GM12878 (cell line): ENCODE measurements at regions not wholly inside any gene's neighbourhood (a gene's known extent, or its start where the extent isn't known, plus 50 kb on each side); places are given as distances from the start of the nearest gene placed in this dataset.

Experiments
- ATAC-seq: fragments of 200-7000 bp; cut with Tn5 transposase; 3 replicates; pipeline ENCODE4 v1.9.1; 2020; ENCODE audit warnings: mild to moderate bottlenecking, moderate library complexity
- BruUV-seq: library from RNA; stranded (reverse); fragments of 400-500 nt; replicated peaks from 2 replicates; lab custom pipeline; 2021; lab: Mats Ljungman, UMichigan
- CTCF ChIA-PET: fragments of 300-600 bp; sonication (Branson Sonifier 250); formaldehyde crosslinking; extraction: SDS; loops from one replicate; lab custom pipeline; 2021; ENCODE audit warnings: inconsistent platforms; lab: Yijun Ruan, JAX
- POLR2A ChIA-PET: fragments of 350-600 bp; formaldehyde crosslinking; extraction: SDS; loops from one replicate; lab custom pipeline; 2021; ENCODE audit warnings: inconsistent platforms; lab: Charles Lee
- RAD21 ChIA-PET: fragments of 300-600 bp; sonication (Branson Sonifier 250); formaldehyde crosslinking; loops from one replicate; lab custom pipeline; 2023; ENCODE audit warnings: antibody characterized with exemption; ENCODE audit not compliant: unreplicated experiment; lab: Charles Lee
- SMC1A ChIA-PET: fragments of 300-600 bp; sonication (Branson Sonifier 250); formaldehyde crosslinking; loops from one replicate; lab custom pipeline; 2023; ENCODE audit not compliant: unreplicated experiment, uncharacterized antibody; lab: Charles Lee
- DNase-seq: peaks from one replicate; pipeline ENCODE4 v3.0.0-alpha.2; 2011; ENCODE audit warnings: low read depth, low spot score
- FAIRE-seq: peaks from 3 replicates; lab custom pipeline; 2011; peaks lifted over from hg19 to GRCh38; lab: Jason Lieb, UNC
- H2AFZ ChIP-seq: 2 replicates; pipeline ENCODE4 v1.6.0; 2011; ENCODE audit warnings: low read depth, low read length, control low read depth; ENCODE audit not compliant: control insufficient read depth
- H3K27ac ChIP-seq: 2 replicates; pipeline ENCODE4 v1.5.1; 2011; ENCODE audit warnings: control low read depth; ENCODE audit not compliant: control insufficient read depth, insufficient read depth
- H3K27me3 ChIP-seq, 2 experiments: replicated peaks in 1 of 2; 2 replicates each; pipeline versions ENCODE4 v1.6.0 to v1.6.1; 2011; ENCODE audit warnings: low read length in 1 of 2; ENCODE audit not compliant: control insufficient read depth in 2 of 2, insufficient read depth in 2 of 2
- H3K36me3 ChIP-seq, 2 experiments: 2 replicates each; pipeline ENCODE4 v1.5.1; 2011; ENCODE audit warnings: low read length in 1 of 2; ENCODE audit not compliant: control insufficient read depth in 2 of 2, insufficient read depth in 2 of 2
- H3K4me1 ChIP-seq: 2 replicates; pipeline ENCODE4 v1.6.1; 2011; ENCODE audit warnings: mild to moderate bottlenecking, low read length, moderate library complexity, mixed read lengths; ENCODE audit not compliant: control insufficient read depth, insufficient read depth
- H3K4me2 ChIP-seq: 2 replicates; pipeline ENCODE4 v1.6.0; 2011; ENCODE audit warnings: control low read depth; ENCODE audit not compliant: control insufficient read depth, insufficient read depth
- H3K4me3 ChIP-seq: fragments of 200-600 bp; sonication (generic); 2 replicates; pipeline ENCODE4 v1.5.1; 2016
- H3K79me2 ChIP-seq: 2 replicates; pipeline ENCODE4 v1.6.0; 2011; ENCODE audit warnings: low read length; ENCODE audit not compliant: control insufficient read depth, insufficient read depth
- H3K9ac ChIP-seq: 2 replicates; pipeline ENCODE4 v1.8.0; 2011; ENCODE audit warnings: low read length, control low read depth, mixed read lengths; ENCODE audit not compliant: control insufficient read depth, insufficient read depth
- H3K9me3 ChIP-seq: replicated peaks from 3 replicates; pipeline ENCODE4 v1.5.1; 2011; ENCODE audit warnings: mild to moderate bottlenecking, low read length; ENCODE audit not compliant: control insufficient read depth, insufficient read depth
- H4K20me1 ChIP-seq: 2 replicates; pipeline ENCODE4 v1.6.0; 2011; ENCODE audit not compliant: control insufficient read depth, insufficient read depth
- EED ChIP-seq: sonication (generic); IDR thresholded peaks from 2 replicates; pipeline ENCODE4 v1.6.1; 2016; ENCODE audit warnings: antibody characterized with exemption, low read depth
- EGR1 ChIP-seq, 2 experiments: IDR thresholded peaks; 1 replicate in 1 of 2; 2 replicates in 1 of 2; pipeline ENCODE4 v1.6.1; 2011 to 2012; ENCODE audit warnings: low read depth in 2 of 2, low read length in 2 of 2, borderline replicate concordance in 1 of 2, mild to moderate bottlenecking in 1 of 2, moderate library complexity in 1 of 2
- KAT2A ChIP-seq: conservative IDR thresholded peaks from 2 replicates; pipeline ENCODE4 v1.6.1; 2011; ENCODE audit warnings: low read depth, low read length; ENCODE audit not compliant: control insufficient read depth
- MTA2 ChIP-seq: fragments of 450-650 bp; IDR thresholded peaks from 2 replicates; pipeline ENCODE4 v1.6.1; 2016; ENCODE audit warnings: low read depth, mild to moderate bottlenecking, moderate library complexity
- NFYA ChIP-seq: IDR thresholded peaks from 2 replicates; pipeline ENCODE4 v1.6.1; 2011; ENCODE audit warnings: low read depth, mild to moderate bottlenecking, low read length, improper control_type of control experiment, borderline replicate concordance
- NR2C2 ChIP-seq: IDR thresholded peaks from 2 replicates; pipeline ENCODE4 v1.6.1; 2011; ENCODE audit warnings: borderline replicate concordance, low read depth; ENCODE audit not compliant: control insufficient read depth, insufficient read length
- RAD21 ChIP-seq: IDR thresholded peaks from 2 replicates; pipeline ENCODE4 v1.6.1; 2011; ENCODE audit warnings: mild to moderate bottlenecking, low read depth, low read length, moderate library complexity; ENCODE audit not compliant: insufficient read depth
- SUPT20H ChIP-seq: IDR thresholded peaks from 2 replicates; pipeline ENCODE4 v1.6.1; 2011; ENCODE audit warnings: low read depth, mild to moderate bottlenecking, low read length, moderate library complexity, borderline replicate concordance; ENCODE audit not compliant: control insufficient read depth
- WGBS: methylation state at CpG from one replicate; pipeline ENCODE4 v1.1.6; 2016; ENCODE audit warnings: low lambda C conversion rate; ENCODE audit not compliant: insufficient replicate concordance, insufficient coverage; ENCODE audit errors: missing lambda C conversion rate; 5-methylcytosine and 5-hydroxymethylcytosine counted together
- in situ Hi-C: fragments of 300-500 bp; cut with MboI; formaldehyde crosslinking; loops from 9 replicates; pipeline ENCODE4 v1.14.3; 2018; ENCODE audit warnings: mixed read lengths
- intact Hi-C: fragments of 100-400 bp; cut with micrococcal nuclease; formaldehyde crosslinking; loops from one replicate; pipeline ENCODE4 v1.14.2; 2022; ENCODE audit not compliant: unreplicated experiment
- TF ChIP-seq, protein P1 (sequence below): IDR thresholded peaks from 2 replicates; pipeline ENCODE4 v1.6.1; 2011; ENCODE audit warnings: borderline replicate concordance, low read depth, mild to moderate bottlenecking, moderate library complexity, mixed read lengths, low read length; ENCODE audit not compliant: insufficient read depth; ENCODE audit errors: extremely low read length
- TF ChIP-seq, protein P2 (sequence below): fragments of 450-650 bp; IDR thresholded peaks from 2 replicates; pipeline ENCODE4 v1.6.1; 2017; ENCODE audit warnings: mild to moderate bottlenecking

DNA sequence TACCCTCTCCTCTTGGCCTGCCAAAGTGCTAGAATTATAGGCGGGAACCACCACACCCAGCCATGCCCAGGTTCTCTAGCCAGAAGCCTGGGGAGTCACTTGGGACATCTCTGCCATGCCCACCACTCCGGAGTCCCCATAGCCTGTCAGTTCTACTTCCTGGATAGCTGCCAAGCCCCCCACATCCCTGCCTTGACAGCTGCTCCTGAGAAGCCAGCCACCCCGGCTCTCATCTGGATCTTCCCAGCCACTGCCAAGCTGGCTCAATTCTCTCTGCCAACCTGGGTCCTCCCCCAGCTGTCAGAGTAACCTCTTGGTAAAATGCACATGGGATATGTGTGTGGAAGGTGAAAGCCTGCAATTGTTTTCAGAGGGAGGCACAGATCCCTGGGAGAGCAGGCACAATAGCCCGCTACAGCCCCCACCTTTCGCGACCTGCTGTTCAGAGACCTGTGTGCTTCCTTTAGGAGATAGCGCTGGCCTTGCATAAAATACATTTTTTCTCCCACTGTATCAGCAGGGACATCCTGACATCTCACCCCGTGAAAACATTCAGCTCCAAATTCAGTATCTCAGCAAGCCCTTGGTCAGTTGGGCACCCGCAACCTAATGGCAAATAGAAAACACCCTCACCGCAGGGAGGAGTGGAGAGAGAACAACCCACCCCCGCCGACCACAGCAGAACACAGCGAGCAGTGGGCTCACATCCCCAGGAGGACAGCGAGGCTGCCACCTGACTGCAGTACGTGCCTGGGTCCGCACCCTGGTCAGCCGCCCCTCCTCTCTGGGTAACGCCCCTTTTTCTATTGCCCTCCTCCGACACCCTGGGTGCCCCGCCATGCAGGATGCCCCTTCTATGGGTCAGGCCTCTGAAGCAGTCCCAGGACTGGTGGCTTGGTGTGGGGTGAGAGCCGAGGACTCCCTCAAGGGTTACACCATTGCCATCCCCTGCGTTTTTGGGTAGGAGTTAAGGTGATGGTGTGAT lies 1342.2 kb downstream of the BRD1 start:
- TF ChIP-seq NFYA, result no peak
- TF ChIP-seq NR2C2, result no peak
- TF ChIP-seq, protein P1, sequence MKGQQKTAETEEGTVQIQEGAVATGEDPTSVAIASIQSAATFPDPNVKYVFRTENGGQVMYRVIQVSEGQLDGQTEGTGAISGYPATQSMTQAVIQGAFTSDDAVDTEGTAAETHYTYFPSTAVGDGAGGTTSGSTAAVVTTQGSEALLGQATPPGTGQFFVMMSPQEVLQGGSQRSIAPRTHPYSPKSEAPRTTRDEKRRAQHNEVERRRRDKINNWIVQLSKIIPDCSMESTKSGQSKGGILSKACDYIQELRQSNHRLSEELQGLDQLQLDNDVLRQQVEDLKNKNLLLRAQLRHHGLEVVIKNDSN, result no peak
- TF ChIP-seq RAD21, result no peak
- no peak for TF ChIP-seq EED
- TF ChIP-seq MTA2, result no peak
- TF ChIP-seq KAT2A, result no peak
- no peak for TF ChIP-seq SUPT20H
- TF ChIP-seq, protein P2, sequence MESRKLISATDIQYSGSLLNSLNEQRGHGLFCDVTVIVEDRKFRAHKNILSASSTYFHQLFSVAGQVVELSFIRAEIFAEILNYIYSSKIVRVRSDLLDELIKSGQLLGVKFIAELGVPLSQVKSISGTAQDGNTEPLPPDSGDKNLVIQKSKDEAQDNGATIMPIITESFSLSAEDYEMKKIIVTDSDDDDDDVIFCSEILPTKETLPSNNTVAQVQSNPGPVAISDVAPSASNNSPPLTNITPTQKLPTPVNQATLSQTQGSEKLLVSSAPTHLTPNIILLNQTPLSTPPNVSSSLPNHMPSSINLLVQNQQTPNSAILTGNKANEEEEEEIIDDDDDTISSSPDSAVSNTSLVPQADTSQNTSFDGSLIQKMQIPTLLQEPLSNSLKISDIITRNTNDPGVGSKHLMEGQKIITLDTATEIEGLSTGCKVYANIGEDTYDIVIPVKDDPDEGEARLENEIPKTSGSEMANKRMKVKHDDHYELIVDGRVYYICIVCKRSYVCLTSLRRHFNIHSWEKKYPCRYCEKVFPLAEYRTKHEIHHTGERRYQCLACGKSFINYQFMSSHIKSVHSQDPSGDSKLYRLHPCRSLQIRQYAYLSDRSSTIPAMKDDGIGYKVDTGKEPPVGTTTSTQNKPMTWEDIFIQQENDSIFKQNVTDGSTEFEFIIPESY, result no peak
- TF ChIP-seq EGR1 (IDR thresholded peaks at IDR 0.05; ENCODE audit: borderline replicate concordance in 1 of 2, low read depth in 2 of 2, low read length in 2 of 2), result no peak
- Histone ChIP-seq H3K36me3 (no peaks in the 10 kb centered on the region), H3K27me3 (peaks cover 0 to 2% of the 10 kb centered on the region in 2 experiments; a peak in 2 of 4 replicates), H3K4me3 (no peak overlapping the region), H4K20me1 (no peaks in the 10 kb centered on the region), H2AFZ (no peak overlapping the region), H3K4me1 (no peaks in the 10 kb centered on the region), H3K9me3 (no peaks in the 10 kb centered on the region), H3K27ac (no peak overlapping the region), H3K4me2 (no peak overlapping the region), H3K9ac (no peak overlapping the region), H3K79me2 (no peaks in the 10 kb centered on the region)
- no TSS peak for BruUV-seq
- ATAC-seq, result no peak
- no peak for DNase-seq
- CTCF ChIA-PET, result no interaction called here
- no peak for FAIRE-seq
- in situ Hi-C loops, result loop anchor here (25.0 kb wide), 1 partner anchor 1923 kb away; no protein-coding TSS in a partner anchor
- RAD21 ChIA-PET, result no interaction called here
- SMC1A ChIA-PET, result no interaction called here
- WGBS, result 44% methylated on average over 21 of the region's 22 CpGs
- intact Hi-C loops, result no loop called here
- POLR2A ChIA-PET, result no interaction called here
